ENCODE measurements at regions not wholly inside any gene's neighbourhood (a gene's known extent, or its start where the extent isn't known, plus 50 kb on each side); places are given as distances from the start of the nearest gene placed in this dataset.

DNA sequence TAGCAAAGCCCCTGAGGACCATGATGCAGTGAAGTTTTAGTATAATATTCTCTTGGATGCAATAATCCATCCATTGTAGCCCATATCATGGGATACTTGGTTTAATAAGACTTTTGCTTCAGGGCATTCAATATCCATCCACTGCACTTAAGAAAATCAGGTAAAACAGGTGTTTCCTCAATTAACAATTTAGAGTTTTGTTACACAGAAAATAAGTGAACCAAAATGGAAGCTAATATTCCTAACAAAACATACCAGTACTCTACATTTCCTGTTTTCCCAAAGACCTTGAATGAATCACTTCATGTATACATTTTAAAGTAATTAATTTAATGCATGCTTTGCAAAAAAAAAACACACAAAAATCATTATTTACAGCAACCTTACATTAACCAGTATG is 305.6 kb downstream of the NR2F1-AS1 start:
- H4K20me1 ChIP-seq (ENCODE audit: control insufficient read depth, insufficient read depth, low read length, poor library complexity, severe bottlenecking) = no peaks in the 10 kb centered on the region
- no peak overlapping the region for H3K4me2 ChIP-seq (replicated peaks; ENCODE audit: low read depth, low read length, poor library complexity, severe bottlenecking)
- H3K4me1 Mint-ChIP-seq = no peaks in the 10 kb centered on the region
- no peak overlapping the region for H3K4me3 ChIP-seq (ENCODE audit: control extremely low read depth in 1 of 5, extremely low read depth in 1 of 5, insufficient read depth in 1 of 5, low read depth in 2 of 5, low read length in 4 of 5)
- H3K4me1 ChIP-seq (ENCODE audit: control insufficient read depth in 2 of 2, insufficient read depth in 2 of 2, low read length in 2 of 2) = no peaks in the 10 kb centered on the region
- no peak overlapping the region for H3K9ac ChIP-seq (ENCODE audit: low read length)
- no peaks in the 10 kb centered on the region for H3K27me3 Mint-ChIP-seq
- no peaks in the 10 kb centered on the region for H3K27me3 ChIP-seq (replicated peaks in 1 of 4; ENCODE audit: control extremely low read depth in 1 of 4, control insufficient read depth in 3 of 4, insufficient read depth in 4 of 4, low read length in 3 of 4)
- H3K79me2 ChIP-seq (ENCODE audit: control insufficient read depth, insufficient read depth, low read length) = no peaks in the 10 kb centered on the region
- H3K9me3 Mint-ChIP-seq (ENCODE audit: insufficient read depth) = no peaks in the 10 kb centered on the region
- H3K36me3 ChIP-seq (replicated peaks in 1 of 2; ENCODE audit: control extremely low read depth in 1 of 2, control insufficient read depth in 1 of 2, extremely low read depth in 1 of 2, insufficient read depth in 2 of 2, low read length in 1 of 2) = no peaks in the 10 kb centered on the region
- H2AFZ ChIP-seq (ENCODE audit: insufficient read depth, low read depth, low read length, poor library complexity, severe bottlenecking) = no peak overlapping the region
- intact Hi-C loops (cut with micrococcal nuclease) = no loop called here
- H3K27ac Mint-ChIP-seq = no peak overlapping the region
- DNase-seq (no peak), ATAC-seq (ENCODE audit: low read depth) (no peak)
- H3K27ac ChIP-seq (ENCODE audit: low read length in 2 of 2) = no peak overlapping the region
- ChIA-PET POLR2A (no interaction called here), CTCF (no interaction called here)
- H3K4me3 Mint-ChIP-seq = no peak overlapping the region
- no peaks in the 10 kb centered on the region for H3K9me3 ChIP-seq (ENCODE audit: control extremely low read depth in 1 of 3, control insufficient read depth in 2 of 3, insufficient read depth in 1 of 3, low read length in 2 of 3)
- TF ChIP-seq, protein P1, sequence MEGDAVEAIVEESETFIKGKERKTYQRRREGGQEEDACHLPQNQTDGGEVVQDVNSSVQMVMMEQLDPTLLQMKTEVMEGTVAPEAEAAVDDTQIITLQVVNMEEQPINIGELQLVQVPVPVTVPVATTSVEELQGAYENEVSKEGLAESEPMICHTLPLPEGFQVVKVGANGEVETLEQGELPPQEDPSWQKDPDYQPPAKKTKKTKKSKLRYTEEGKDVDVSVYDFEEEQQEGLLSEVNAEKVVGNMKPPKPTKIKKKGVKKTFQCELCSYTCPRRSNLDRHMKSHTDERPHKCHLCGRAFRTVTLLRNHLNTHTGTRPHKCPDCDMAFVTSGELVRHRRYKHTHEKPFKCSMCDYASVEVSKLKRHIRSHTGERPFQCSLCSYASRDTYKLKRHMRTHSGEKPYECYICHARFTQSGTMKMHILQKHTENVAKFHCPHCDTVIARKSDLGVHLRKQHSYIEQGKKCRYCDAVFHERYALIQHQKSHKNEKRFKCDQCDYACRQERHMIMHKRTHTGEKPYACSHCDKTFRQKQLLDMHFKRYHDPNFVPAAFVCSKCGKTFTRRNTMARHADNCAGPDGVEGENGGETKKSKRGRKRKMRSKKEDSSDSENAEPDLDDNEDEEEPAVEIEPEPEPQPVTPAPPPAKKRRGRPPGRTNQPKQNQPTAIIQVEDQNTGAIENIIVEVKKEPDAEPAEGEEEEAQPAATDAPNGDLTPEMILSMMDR (IDR thresholded peaks at IDR 0.05) = no peak
- no peak for TF ChIP-seq EZH2 (IDR thresholded peaks at IDR 0.05; ENCODE audit: borderline replicate concordance, insufficient read depth, low read depth, low read length, poor library complexity, severe bottlenecking)

DNA sequence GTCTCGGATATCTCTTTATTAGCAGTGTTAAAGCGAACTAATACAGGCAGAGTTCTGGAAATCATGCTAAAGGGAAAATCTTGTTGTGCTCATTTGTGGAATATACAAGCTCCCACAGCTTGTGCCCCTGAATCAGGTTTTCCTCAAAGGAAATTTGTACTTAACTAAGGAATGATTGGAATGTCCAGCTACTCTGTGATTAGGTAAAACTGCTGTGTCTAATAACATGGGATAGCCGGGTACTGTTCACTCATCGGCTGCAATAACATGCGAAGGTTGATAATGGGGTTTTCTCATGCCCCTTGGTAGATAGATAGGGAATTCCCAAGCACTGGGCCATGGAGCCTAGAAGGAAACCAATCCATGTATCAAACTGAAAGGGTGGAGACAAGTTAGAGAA is 306.7 kb downstream of the NR2F1-AS1 start:
- no peaks in the 10 kb centered on the region for H3K4me1 ChIP-seq (ENCODE audit: control insufficient read depth in 2 of 2, insufficient read depth in 2 of 2, low read length in 2 of 2)
- Mint-ChIP-seq H3K9me3 (ENCODE audit: insufficient read depth) (no peaks in the 10 kb centered on the region), H3K4me1 (no peaks in the 10 kb centered on the region), H3K4me3 (no peak overlapping the region), H3K27me3 (no peaks in the 10 kb centered on the region), H3K27ac (no peak overlapping the region)
- no peak for DNase-seq
- no peak for TF ChIP-seq EZH2 (IDR thresholded peaks at IDR 0.05; ENCODE audit: borderline replicate concordance, insufficient read depth, low read depth, low read length, poor library complexity, severe bottlenecking)
- TF ChIP-seq, protein P1 (IDR thresholded peaks at IDR 0.05) = no peak
- no peaks in the 10 kb centered on the region for H4K20me1 ChIP-seq (ENCODE audit: control insufficient read depth, insufficient read depth, low read length, poor library complexity, severe bottlenecking)
- H3K9me3 ChIP-seq (ENCODE audit: control extremely low read depth in 1 of 3, control insufficient read depth in 2 of 3, insufficient read depth in 1 of 3, low read length in 2 of 3) = no peaks in the 10 kb centered on the region
- WGBS (ENCODE audit: insufficient coverage) = 90% methylated on average over 5 of the region's 5 CpGs
- H3K4me3 ChIP-seq (ENCODE audit: control extremely low read depth in 1 of 5, extremely low read depth in 1 of 5, insufficient read depth in 1 of 5, low read depth in 2 of 5, low read length in 4 of 5) = no peak overlapping the region
- H2AFZ ChIP-seq (ENCODE audit: insufficient read depth, low read depth, low read length, poor library complexity, severe bottlenecking) = no peak overlapping the region
- no peaks in the 10 kb centered on the region for H3K27me3 ChIP-seq (replicated peaks in 1 of 4; ENCODE audit: control extremely low read depth in 1 of 4, control insufficient read depth in 3 of 4, insufficient read depth in 4 of 4, low read length in 3 of 4)
- H3K9ac ChIP-seq (ENCODE audit: low read length) = no peak overlapping the region
- no peak for ATAC-seq (ENCODE audit: low read depth)
- intact Hi-C loops (cut with micrococcal nuclease) = no loop called here
- ChIA-PET POLR2A (no interaction called here), CTCF (no interaction called here)
- no peaks in the 10 kb centered on the region for H3K36me3 ChIP-seq (replicated peaks in 1 of 2; ENCODE audit: control extremely low read depth in 1 of 2, control insufficient read depth in 1 of 2, extremely low read depth in 1 of 2, insufficient read depth in 2 of 2, low read length in 1 of 2)
- no peak overlapping the region for H3K27ac ChIP-seq (ENCODE audit: low read length in 2 of 2)
- no peaks in the 10 kb centered on the region for H3K79me2 ChIP-seq (ENCODE audit: control insufficient read depth, insufficient read depth, low read length)
- H3K4me2 ChIP-seq (replicated peaks; ENCODE audit: low read depth, low read length, poor library complexity, severe bottlenecking) = no peak overlapping the region

All from B cell (primary cell).